ENCODE measurements at regions not wholly inside any gene's neighbourhood (a gene's known extent, or its start where the extent isn't known, plus 50 kb on each side); places are given as distances from the start of the nearest gene placed in this dataset.
"Not testable (repeated sequence)": the region's sequence is repeated elsewhere in the genome, so short reads cannot be mapped to it uniquely, and the experiment has no call there.

DNA sequence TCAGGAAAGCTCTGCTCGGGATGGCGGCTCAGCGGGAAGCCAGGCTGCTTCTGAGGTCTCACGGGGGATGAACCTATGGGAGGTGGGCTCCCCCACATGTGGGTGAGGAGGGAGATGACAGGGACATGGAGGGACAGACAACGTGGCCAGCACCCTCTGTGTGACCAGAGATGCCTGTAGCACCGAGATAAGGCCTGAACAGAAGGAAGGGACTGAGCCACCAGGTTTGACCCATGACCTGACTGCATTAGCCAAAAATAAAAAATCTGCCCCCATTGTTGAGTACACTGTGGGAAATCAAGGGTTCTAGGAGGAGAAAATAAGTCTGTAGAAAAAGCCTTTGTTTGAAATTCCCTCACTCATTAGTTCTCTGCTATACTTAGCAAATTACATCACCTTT, 105.7 kb downstream of the RNASET2 start:
- intact Hi-C loops (cut with DNase I; ENCODE audit: low total_unique reads), result no loop called here
- DNase-seq, result no peak
- TF ChIP-seq, protein P1, sequence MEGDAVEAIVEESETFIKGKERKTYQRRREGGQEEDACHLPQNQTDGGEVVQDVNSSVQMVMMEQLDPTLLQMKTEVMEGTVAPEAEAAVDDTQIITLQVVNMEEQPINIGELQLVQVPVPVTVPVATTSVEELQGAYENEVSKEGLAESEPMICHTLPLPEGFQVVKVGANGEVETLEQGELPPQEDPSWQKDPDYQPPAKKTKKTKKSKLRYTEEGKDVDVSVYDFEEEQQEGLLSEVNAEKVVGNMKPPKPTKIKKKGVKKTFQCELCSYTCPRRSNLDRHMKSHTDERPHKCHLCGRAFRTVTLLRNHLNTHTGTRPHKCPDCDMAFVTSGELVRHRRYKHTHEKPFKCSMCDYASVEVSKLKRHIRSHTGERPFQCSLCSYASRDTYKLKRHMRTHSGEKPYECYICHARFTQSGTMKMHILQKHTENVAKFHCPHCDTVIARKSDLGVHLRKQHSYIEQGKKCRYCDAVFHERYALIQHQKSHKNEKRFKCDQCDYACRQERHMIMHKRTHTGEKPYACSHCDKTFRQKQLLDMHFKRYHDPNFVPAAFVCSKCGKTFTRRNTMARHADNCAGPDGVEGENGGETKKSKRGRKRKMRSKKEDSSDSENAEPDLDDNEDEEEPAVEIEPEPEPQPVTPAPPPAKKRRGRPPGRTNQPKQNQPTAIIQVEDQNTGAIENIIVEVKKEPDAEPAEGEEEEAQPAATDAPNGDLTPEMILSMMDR (IDR thresholded peaks at IDR 0.05 in 8 of 11, conservative IDR thresholded peaks at IDR 0.05 in 3 of 11), result no peak
- no peak for TF ChIP-seq POLR2AphosphoS5 (IDR thresholded peaks at IDR 0.05)
- no peak for TF ChIP-seq POLR2A (IDR thresholded peaks at IDR 0.05)
- Histone ChIP-seq H3K36me3 (no peaks in the 10 kb centered on the region), H3K4me3 (no peak overlapping the region), H3K4me1 (peaks cover 0 to 24% (median 3%) of the 10 kb centered on the region in 6 donors), H3K27me3 (replicated peaks in 1 of 7) (no peaks in the 10 kb centered on the region), H3K9me3 (peaks cover 0 to 24% (median 11%) of the 10 kb centered on the region in 8 donors), H3K27ac (no peak overlapping the region)
- WGBS, 5 donors, result 74 to 81% (median 76%) methylated on average over 6 of the region's 6 CpGs

DNA sequence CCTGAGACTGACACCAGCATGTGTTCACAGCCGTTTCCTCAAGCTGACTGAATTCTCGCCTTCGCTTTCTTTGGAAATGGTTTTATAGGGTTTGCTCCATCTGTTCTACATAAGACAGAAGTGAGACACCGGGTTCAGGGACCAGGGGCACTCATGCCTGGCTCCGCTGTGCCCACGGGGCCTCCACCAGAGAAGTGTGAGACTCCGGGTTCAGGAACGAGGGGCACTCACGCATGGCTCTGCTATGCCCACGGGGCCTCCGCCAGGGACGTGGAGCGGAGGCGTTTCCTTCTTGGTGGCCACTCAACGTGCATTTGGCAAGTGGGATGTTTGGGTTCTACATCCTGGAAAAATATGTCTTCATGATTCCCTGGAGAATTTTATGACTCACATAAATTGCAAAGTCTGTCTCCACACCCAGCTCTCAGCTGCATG, 106.6 kb downstream of the RNASET2 start:
- no peak overlapping the region for H3K4me3 ChIP-seq
- intact Hi-C loops (cut with DNase I; ENCODE audit: low total_unique reads), result no loop called here
- no peak for DNase-seq
- TF ChIP-seq POLR2AphosphoS5 (IDR thresholded peaks at IDR 0.05) (peak in 2 of 3 donors; percentile 52 to 70), POLR2A (IDR thresholded peaks at IDR 0.05) (no peak)
- peaks cover 0 to 27% (median 13%) of the 10 kb centered on the region in 8 donors for H3K9me3 ChIP-seq
- no peaks in the 10 kb centered on the region for H3K36me3 ChIP-seq
- no peak overlapping the region for H3K27ac ChIP-seq
- H3K27me3 ChIP-seq (replicated peaks in 1 of 7), result no peaks in the 10 kb centered on the region
- 66 to 84% (median 77%) methylated on average over 15 of the region's 15 CpGs for WGBS, 5 donors
- peaks cover 0 to 24% (median 3%) of the 10 kb centered on the region in 6 donors for H3K4me1 ChIP-seq

DNA sequence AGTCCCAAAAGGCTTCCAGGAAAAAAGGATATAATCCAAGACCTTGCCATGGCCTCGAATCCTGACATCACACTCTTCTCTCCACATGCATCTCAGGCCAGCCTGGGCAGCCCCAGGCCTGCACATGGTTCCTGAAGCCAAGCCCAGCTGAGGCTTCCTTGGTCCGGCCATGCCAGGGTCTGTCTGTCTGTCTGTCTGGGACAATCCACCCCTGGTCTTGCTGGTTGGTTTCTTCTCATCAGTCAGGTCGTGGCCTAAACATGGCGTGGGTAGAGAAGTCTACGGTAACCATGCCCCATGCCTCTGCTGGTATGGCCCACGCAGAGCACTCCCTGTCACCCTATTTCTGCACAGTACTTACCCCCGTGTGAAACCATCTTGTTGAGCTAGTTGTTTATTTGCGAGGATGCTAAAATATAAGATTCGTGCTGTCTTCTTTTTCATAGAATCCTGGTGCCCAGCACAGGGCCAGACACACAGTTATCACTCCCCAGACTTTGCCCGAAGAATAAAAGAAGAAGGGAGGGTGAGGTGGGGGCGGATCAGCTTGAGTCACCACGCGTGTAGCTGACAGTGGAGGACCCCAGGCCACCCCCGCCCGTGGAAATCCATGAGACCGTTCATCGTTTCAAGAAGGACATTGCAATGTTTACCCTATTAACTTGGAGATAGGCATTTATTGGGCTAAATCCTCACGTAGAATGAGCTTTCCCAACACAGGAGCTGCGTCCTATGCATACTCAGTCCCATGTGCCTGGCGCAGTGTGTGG, 107.2 kb downstream of the RNASET2 start:
- Histone ChIP-seq H3K4me3 (no peak overlapping the region), H3K9me3 (peaks cover 0 to 27% (median 13%) of the 10 kb centered on the region in 8 donors), H3K36me3 (no peaks in the 10 kb centered on the region), H3K27ac (no peak overlapping the region), H3K4me1 (peaks cover 0 to 24% (median 3%) of the 10 kb centered on the region in 6 donors), H3K27me3 (replicated peaks in 1 of 7) (no peaks in the 10 kb centered on the region)
- 89 to 91% (median 90%) methylated on average over 20 of the region's 20 CpGs for WGBS, 5 donors
- no peak for TF ChIP-seq POLR2A (IDR thresholded peaks at IDR 0.05)
- TF ChIP-seq, protein P1 (IDR thresholded peaks at IDR 0.05 in 8 of 11, conservative IDR thresholded peaks at IDR 0.05 in 3 of 11), result no peak
- TF ChIP-seq POLR2AphosphoS5 (IDR thresholded peaks at IDR 0.05), result no peak
- intact Hi-C loops (cut with DNase I; ENCODE audit: low total_unique reads), result no loop called here
- DNase-seq, result no peak

DNA sequence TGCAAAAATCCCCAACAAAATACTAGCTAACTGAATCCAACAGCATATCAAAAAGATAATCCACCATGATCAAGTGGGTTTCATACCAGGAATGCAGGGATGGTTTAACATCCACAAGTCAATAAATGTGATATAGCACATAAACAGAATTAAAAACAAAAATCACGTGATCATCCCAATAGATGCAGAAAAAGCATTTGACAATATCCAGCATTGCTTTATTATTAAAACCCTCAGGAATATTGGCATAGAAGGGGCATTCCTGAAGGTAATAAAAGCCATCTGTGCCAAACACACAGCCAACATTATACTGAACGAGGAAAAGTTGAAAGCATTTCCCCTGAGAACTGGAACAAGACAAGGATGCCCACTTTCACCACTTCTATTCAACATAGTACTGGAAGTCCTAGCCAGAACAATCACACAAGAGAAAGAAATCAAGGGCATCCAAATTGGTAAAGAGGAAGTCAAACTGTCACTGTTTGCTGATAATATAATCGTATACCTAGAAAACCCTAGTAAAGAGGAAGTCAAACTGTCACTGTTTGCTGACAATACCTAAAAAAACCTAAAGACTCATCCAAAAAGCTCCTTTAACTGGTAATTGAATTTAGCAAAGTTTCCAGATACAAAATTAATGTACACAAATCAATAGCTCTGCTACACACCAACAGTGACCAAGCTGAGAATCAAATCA, 109.8 kb downstream of the RNASET2 start:
- 42 to 49% (median 44%) methylated on average over 3 of the region's 3 CpGs for WGBS, 5 donors
- H3K27me3 ChIP-seq (replicated peaks in 1 of 7); H3K4me3 ChIP-seq; H3K36me3 ChIP-seq; DNase-seq; intact Hi-C loops (cut with DNase I; ENCODE audit: low total_unique reads); H3K27ac ChIP-seq: not testable (repeated sequence)
- peaks cover 0 to 27% (median 13%) of the 10 kb centered on the region in 8 donors for H3K9me3 ChIP-seq
- peaks cover 0 to 15% (median 0%) of the 10 kb centered on the region in 6 donors for H3K4me1 ChIP-seq

DNA sequence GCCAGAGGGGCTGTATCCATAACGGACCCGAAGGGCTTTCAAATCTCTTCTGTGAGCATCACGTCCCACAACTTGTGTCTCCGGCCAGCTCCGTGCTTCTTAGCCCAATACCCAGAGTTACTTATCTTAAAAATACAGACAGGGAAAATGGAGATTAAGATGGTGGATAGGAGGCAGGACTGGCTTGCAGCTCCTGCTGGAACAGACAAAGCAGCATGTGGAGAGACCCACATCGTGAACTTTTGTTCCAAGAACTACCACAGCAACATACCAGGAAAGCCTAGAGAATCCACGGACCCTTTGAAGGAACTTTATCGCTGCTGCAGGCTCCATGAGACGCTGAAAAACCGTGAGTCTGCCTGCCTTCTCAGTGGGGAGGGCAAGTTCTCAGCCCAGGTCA, 113.7 kb downstream of the RNASET2 start:
- H3K4me3 ChIP-seq, result no peak overlapping the region
- peaks cover 0 to 8% (median 0%) of the 10 kb centered on the region in 6 donors for H3K4me1 ChIP-seq
- no peak for DNase-seq
- intact Hi-C loops (cut with DNase I; ENCODE audit: low total_unique reads), result no loop called here
- TF ChIP-seq POLR2AphosphoS5 (IDR thresholded peaks at IDR 0.05) (no peak), POLR2A (IDR thresholded peaks at IDR 0.05) (no peak)
- TF ChIP-seq, protein P1 (IDR thresholded peaks at IDR 0.05 in 8 of 11, conservative IDR thresholded peaks at IDR 0.05 in 3 of 11), result no peak
- 89 to 97% (median 92%) methylated on average over 10 of the region's 10 CpGs for WGBS, 5 donors
- H3K27me3 ChIP-seq (replicated peaks in 1 of 7), result no peaks in the 10 kb centered on the region
- H3K9me3 ChIP-seq, result peaks cover 0 to 22% (median 13%) of the 10 kb centered on the region in 8 donors
- H3K27ac ChIP-seq, result no peak overlapping the region
- no peaks in the 10 kb centered on the region for H3K36me3 ChIP-seq

Measured in spleen (tissue), 11 donors.